Psoas muscle (tissue), 7 donors: ENCODE measurements at regions not wholly inside any gene's neighbourhood (a gene's known extent, or its start where the extent isn't known, plus 50 kb on each side); places are given as distances from the start of the nearest gene placed in this dataset.

Experiments
- ATAC-seq, 4 donors: fragments of 200-7000 bp; cut with Tn5 transposase; one replicate each; pipeline ENCODE4 v1.9.1; 2020; ENCODE audit warnings: moderate library complexity in 3 of 4, mild to moderate bottlenecking in 2 of 4
- DNase-seq, 2 donors: peaks; one replicate each; pipeline ENCODE4 v3.0.0-alpha.2; 2020
- H3K27ac ChIP-seq: fragments of 200-600 bp; one replicate; pipeline ENCODE4 v1.8.0; 2022
- H3K27me3 ChIP-seq, 3 donors: fragments of 200-600 bp in 1 of 3; one replicate each; pipeline versions ENCODE4 v1.6.1 to v1.8.0; 2013 to 2022; ENCODE audit warnings: low read length in 2 of 3, mild to moderate bottlenecking in 2 of 3, moderate library complexity in 1 of 3; ENCODE audit not compliant: insufficient read depth in 3 of 3
- H3K36me3 ChIP-seq, 2 donors: fragments of 200-600 bp in 1 of 2; one replicate each; pipeline versions ENCODE4 v1.6.1 to v1.8.0; 2013 to 2022; ENCODE audit warnings: low read depth in 1 of 2, mild to moderate bottlenecking in 1 of 2, moderate library complexity in 1 of 2; ENCODE audit not compliant: insufficient read depth in 1 of 2
- H3K4me1 ChIP-seq: fragments of 200-600 bp; one replicate; pipeline ENCODE4 v1.8.0; 2022
- H3K4me3 ChIP-seq: fragments of 200-600 bp; one replicate; pipeline ENCODE4 v1.8.0; 2022; ENCODE audit warnings: mild to moderate bottlenecking
- H3K9me3 ChIP-seq: fragments of 200-600 bp; one replicate; pipeline ENCODE4 v1.8.0; 2022
- CTCF ChIP-seq: fragments of 200-600 bp; IDR thresholded peaks from one replicate; pipeline ENCODE4 v1.8.0; 2022; ENCODE audit warnings: antibody characterized with exemption
- WGBS, 3 donors: extraction: QIAGEN DNeasy Blood & Tissue Kit; methylation state at CpG; one replicate each; pipeline versions ENCODE4 v1.1.6 to v1.1.7; 2013; 5-methylcytosine and 5-hydroxymethylcytosine counted together
- intact Hi-C, 2 donors: fragments of 100-400 bp; cut with DNase I; formaldehyde crosslinking; loops; one replicate each; pipeline versions ENCODE4 v1.11.0 to v1.14.2; 2022
- donor health status: healthy with polysubstance abuse.
- donor health status: DM: no; HTN: no; CAD: no; lungs with moderate emphysema.
- donor health status: Bipolar disorder and iron deficiency.
- donor health status: healthy.
- donor health status: DM: yes; HTN: yes; CAD: no.
- donor health status: DM: no; HTN: no; CAD: no.
- donor health status: DM: yes; HTN: yes; CAD: no.

- no peak overlapping the region for H3K4me3 ChIP-seq
- H3K27ac ChIP-seq, result no peak overlapping the region
- no peaks in the 10 kb centered on the region for H3K9me3 ChIP-seq
- no peaks in the 10 kb centered on the region for H3K4me1 ChIP-seq
- WGBS, 3 donors, result 12 to 22% (median 16%) methylated on average over 2 of the region's 2 CpGs
- H3K27me3 ChIP-seq, result peaks cover 0 to 5% (median 2%) of the 10 kb centered on the region in 3 donors
- H3K36me3 ChIP-seq, result no peaks in the 10 kb centered on the region
- TF ChIP-seq CTCF, result no peak
- DNase-seq, result no peak
- intact Hi-C loops, result no loop called here
- ATAC-seq, result no peak
Measured at GRCh38 chr14:58941629-58942028, 246.8 kb upstream of the DAAM1 start.

- H3K9me3 ChIP-seq, result no peaks in the 10 kb centered on the region
- no peaks in the 10 kb centered on the region for H3K4me1 ChIP-seq
- no peak overlapping the region for H3K4me3 ChIP-seq
- H3K27ac ChIP-seq, result no peak overlapping the region
- intact Hi-C loops, result no loop called here
- 72 to 84% (median 72%) methylated on average over 2 of the region's 2 CpGs for WGBS, 3 donors
- TF ChIP-seq CTCF, result no peak
- DNase-seq (no peak), ATAC-seq (no peak)
- peaks cover 0 to 5% (median 2%) of the 10 kb centered on the region in 3 donors for H3K27me3 ChIP-seq
- H3K36me3 ChIP-seq, result no peaks in the 10 kb centered on the region
Measured at GRCh38 chr14:58942516-58942915, 246.0 kb upstream of the DAAM1 start.

- TF ChIP-seq CTCF, result no peak
- ATAC-seq (no peak), DNase-seq (no peak)
- no peaks in the 10 kb centered on the region for H3K36me3 ChIP-seq
- intact Hi-C loops, result no loop called here
- 44 to 52% (median 47%) methylated on average over 6 of the region's 6 CpGs for WGBS, 3 donors
- H3K9me3 ChIP-seq, result no peaks in the 10 kb centered on the region
- H3K27ac ChIP-seq, result no peak overlapping the region
- peaks cover 0 to 5% (median 2%) of the 10 kb centered on the region in 3 donors for H3K27me3 ChIP-seq
- H3K4me1 ChIP-seq, result no peaks in the 10 kb centered on the region
- no peak overlapping the region for H3K4me3 ChIP-seq
Measured at GRCh38 chr14:58944343-58944967, 244.0 kb upstream of the DAAM1 start.

GRCh38 chr14:58944968-58945356, 243.5 kb upstream of the DAAM1 start:
- no peaks in the 10 kb centered on the region for H3K4me1 ChIP-seq
- no peaks in the 10 kb centered on the region for H3K36me3 ChIP-seq
- DNase-seq (no peak), ATAC-seq (no peak)
- no peak overlapping the region for H3K4me3 ChIP-seq
- TF ChIP-seq CTCF, result no peak
- H3K27ac ChIP-seq, result no peak overlapping the region
- intact Hi-C loops, result no loop called here
- H3K27me3 ChIP-seq, result peaks cover 0 to 5% (median 2%) of the 10 kb centered on the region in 3 donors
- WGBS, 3 donors, result 40 to 48% (median 45%) methylated on average over 2 of the region's 2 CpGs
- no peaks in the 10 kb centered on the region for H3K9me3 ChIP-seq

- H3K27ac ChIP-seq, result no peak overlapping the region
- peaks cover 0 to 5% (median 2%) of the 10 kb centered on the region in 3 donors for H3K27me3 ChIP-seq
- no peak for TF ChIP-seq CTCF
- WGBS, 3 donors, result 82 to 90% (median 87%) methylated on average over 1 of the region's 1 CpG
- no peak for DNase-seq
- intact Hi-C loops, result no loop called here
- H3K36me3 ChIP-seq, result no peaks in the 10 kb centered on the region
- H3K4me3 ChIP-seq, result no peak overlapping the region
- no peak for ATAC-seq
- H3K4me1 ChIP-seq, result no peaks in the 10 kb centered on the region
- no peaks in the 10 kb centered on the region for H3K9me3 ChIP-seq
Measured at GRCh38 chr14:58946431-58946830, 242.0 kb upstream of the DAAM1 start.
